Right renal cortex interstitium (tissue), 3 donors: ENCODE measurements at regions not wholly inside any gene's neighbourhood (a gene's known extent, or its start where the extent isn't known, plus 50 kb on each side); places are given as distances from the start of the nearest gene placed in this dataset.
A peak's percentile ranks its signal among the peaks of the same experiment; 100 is the strongest.

Source experiments
- DNase-seq, 3 donors: peaks; one replicate each; pipeline ENCODE4 v3.0.0-alpha.2; 2013; ENCODE audit warnings: low read depth in 3 of 3, low spot score in 2 of 3

DNA sequence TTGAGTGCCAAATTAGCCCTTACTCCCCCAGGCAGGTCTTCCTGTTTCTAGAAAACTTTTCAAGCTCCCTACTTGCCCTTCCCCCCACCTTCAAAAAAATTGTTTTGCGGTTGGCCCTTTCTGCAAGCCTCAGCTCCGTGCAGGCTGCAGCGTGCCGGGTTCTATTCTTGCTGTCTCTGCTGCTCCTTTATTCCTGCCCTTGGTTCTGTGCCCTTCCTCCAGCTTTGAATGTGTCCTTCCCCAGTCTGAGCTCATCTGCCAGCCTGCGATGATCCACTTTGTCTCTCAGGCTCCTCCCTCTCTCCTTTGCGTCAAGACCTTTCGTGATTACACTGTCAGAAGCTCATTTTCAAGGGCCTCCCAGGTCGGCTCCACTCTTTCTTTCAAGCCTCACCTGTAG is 98.6 kb downstream of the IRF2BPL start:
- no peak for DNase-seq

DNA sequence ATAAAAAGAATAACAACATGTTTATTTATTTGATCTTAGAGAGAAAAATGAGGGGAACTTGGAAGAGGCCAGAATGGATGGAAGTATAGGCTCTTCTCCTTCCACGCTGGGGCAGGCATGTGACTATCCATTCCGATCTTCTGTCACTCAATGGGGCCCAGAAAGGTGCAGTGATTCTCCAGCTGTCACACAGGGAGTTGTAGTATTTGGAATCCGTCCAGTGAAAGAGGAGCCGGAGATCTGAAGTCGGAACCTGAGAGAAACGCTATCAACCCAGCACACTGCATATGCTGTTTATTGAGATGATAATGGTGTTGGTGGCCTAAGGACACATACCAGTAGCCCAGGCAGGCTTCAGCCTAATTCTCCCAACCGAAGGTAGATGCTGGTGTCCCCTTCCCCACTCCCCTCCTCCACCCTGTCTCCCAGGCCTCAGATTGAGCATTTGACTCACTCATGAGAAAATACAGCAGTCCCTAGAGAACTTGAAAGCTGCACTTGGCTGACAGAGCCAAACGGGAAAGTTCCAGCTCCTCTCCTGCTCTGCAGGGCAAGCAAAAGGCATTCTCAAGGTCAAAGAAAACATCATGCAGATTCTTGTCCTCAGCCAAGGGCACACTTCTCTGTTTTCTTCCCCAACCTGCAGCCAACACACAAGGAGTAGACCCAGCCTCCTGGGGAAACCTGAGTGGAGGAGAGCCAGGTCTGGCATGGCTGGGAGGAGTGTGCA is 100.4 kb downstream of the IRF2BPL start:
- DNase-seq: no peak

DNA sequence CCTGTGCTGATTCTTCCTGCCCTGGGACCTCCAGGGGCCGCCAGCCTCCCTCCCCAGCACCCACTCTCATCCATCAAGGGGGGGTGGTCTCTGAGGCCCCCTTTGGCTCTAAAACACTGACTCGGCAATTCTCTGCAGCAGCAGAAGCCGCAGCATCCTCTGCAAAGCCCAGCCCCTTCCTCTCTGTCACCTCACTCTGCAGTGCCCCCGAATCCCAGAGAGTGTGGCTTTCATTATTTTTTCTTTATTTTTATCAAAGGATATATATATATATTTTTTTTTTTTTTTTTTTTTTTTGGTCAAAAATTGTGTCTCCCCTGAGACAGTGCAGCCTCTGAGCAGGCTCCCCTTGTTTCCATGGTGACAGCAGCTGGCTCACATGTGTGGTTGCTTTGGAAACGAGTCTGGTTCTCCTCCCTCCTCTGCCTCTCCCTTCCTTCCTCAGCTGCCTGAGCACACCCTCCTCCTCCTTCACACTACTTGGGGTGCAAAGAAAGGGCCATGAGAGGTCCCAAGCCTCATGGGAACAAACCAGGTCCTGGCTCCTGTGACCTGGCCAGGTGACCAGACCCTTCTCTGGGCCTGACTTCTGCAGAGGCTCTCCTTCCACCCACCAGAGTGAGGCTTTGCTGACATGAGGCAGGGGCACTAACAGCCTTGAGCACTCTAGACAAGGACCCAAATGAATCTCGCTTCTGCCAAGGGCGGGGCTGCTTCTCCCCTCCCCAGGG is 100.5 kb downstream of the LRRC74A start:
- DNase-seq: no peak

DNA sequence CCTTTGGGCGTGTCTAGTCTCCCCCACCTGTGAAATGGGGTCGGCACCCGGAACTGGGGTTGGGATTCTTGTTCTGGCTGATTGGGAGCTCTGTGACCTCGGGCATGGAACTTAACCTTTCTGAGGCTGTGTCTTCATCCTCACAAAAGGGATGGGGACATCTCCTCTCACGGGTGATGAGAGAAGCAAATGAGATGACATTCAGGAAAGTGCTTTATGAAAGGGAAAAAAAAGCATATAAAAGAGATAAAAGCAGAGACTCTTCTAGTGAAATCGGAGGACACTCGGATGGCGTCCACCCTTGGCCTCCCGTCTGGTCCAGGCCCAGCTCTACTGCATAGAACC is 98.9 kb downstream of the LRRC74A start:
- DNase-seq: no peak

DNA sequence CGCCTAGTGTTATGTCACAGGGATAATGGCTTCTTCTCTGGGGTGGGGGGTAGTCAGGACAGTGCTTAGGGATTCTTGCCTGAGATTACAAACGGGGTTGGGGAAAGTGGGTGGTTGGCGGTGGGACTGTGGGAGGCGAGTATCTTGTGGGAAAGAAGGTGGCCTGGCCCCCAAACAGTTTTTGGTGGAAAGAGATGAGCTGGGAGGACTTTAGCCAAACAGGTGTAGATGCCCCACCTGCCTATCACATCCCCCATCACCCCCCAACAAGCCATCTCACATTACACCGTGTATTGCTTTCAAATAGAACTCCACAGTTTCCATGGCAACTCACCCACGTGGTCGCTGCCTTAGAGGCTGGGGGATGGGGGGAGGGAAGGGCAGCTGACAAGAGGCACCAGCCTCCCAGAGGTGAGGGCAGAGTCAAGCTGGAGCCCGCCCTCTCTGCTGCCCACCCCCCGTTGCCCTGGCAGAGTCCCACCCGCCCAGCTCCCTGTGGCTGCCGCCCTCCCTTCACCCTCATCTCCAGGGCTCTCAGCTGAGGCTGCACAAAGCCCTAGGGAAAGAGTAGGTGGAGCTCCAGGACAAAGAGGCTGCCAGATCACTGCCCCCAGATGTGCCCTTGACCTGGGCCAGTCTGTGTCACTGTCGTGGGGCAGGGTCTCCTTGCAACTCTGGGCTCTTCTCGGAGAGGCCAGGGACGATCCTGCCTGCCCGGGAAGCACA is 98.3 kb downstream of the LRRC74A start:
- DNase-seq: no peak

GRCh38 chr14:76923431-76924370 is 97.5 kb downstream of the LRRC74A start:
- DNase-seq: no peak

- no peak for DNase-seq
Observed at GRCh38 chr14:76922584-76922983, 96.4 kb downstream of the LRRC74A start.

DNA sequence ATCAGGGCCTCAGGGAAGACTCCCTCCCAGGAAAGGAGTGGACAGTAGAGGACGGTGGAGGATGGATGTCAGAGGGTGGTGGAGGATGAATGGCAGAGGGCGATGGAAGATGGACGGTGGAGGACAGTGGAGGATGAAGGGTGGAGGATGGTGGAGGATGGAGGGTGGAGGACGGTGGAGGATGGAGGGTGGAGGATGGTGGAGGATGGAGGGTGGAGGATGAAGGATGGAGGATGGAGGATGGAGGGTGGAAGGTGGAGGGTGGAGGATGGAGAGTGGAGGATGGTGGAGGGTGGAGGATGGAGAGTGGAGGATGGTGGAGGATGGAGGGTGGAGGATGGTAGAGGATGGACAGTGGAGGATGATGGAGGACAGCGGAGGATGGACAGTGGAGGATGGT is 95.9 kb downstream of the LRRC74A start:
- DNase-seq: no peak

DNA sequence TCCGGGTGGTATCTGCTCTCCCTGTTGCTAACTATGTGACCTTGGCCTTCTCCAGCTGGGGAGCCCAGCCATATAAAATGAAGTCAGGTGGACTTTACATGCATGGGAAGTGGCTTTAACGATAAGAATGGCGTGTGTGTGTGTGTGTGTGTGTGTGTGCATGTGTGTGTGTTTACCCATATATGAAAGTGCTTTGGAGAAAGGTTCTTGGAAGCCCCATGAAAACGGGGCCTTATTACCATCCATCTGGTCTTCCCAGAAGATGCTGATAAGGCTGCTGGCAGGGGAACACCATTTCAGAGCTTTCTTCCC is 94.8 kb downstream of the LRRC74A start:
- DNase-seq: no peak

- DNase-seq: no peak
Observed at GRCh38 chr14:76920331-76921087, 94.3 kb downstream of the LRRC74A start.

DNA sequence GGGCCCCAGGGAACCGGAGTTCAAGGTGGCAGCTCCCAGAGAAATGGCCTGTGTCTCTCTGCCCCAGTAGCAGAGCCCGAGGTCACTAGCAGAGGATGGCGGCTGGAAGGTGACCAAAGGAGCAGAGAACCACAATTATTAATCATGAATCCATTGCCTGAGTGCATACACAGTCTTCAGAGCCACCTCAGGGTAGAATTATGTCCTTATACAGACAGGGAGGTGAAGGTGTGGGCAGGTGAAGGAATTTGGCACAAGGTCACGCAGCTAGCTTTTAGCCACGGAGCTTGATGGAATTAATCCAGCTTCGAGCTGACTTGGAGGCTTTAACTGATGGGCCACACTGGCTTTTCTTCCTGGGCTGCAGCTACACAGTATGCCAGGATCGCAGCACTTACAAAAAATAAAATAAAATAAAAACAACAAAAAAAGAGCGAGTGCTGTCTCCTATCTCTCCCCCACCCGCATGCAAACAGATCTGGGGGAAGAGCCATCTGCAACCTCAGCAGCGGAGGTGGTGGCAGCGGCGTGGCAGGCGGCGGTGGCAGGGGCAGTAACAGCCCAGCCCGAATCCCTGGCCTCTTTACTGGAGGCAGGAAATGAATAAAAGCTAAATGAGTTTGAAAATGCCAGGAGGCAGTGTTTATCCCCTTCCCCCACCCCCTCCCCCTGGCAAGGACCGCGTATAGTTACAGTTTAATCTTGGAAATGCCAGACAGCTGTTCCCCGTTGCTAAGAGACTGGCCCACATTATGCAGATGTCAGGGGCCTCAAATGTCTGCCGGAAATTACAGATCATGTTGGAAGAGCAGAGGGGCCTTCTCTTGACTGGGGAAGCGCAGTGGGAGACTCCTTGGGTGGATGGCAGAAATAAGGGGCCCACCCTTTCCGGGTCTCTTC is 93.5 kb downstream of the LRRC74A start:
- peak in 1 of 3 donors; percentile 90 for DNase-seq
